Epithelial cell of esophagus (primary cell): ENCODE measurements at regions not wholly inside any gene's neighbourhood (a gene's known extent, or its start where the extent isn't known, plus 50 kb on each side); places are given as distances from the start of the nearest gene placed in this dataset.

ENCODE experiments used
- DNase-seq: peaks from one replicate; pipeline ENCODE4 v3.0.0; 2010; ENCODE audit warnings: low read depth
- H3K4me3 ChIP-seq: 2 replicates; pipeline ENCODE4 v1.5.1; 2011; ENCODE audit warnings: mild to moderate bottlenecking, low read length, control low read depth
- TF ChIP-seq, protein P1 (sequence below): IDR thresholded peaks from 2 replicates; pipeline ENCODE4 v1.5.1; 2011; ENCODE audit warnings: low read depth, mild to moderate bottlenecking, low read length, control low read depth, inconsistent platforms; ENCODE audit not compliant: insufficient read depth; ENCODE audit errors: missing control alignments

DNA sequence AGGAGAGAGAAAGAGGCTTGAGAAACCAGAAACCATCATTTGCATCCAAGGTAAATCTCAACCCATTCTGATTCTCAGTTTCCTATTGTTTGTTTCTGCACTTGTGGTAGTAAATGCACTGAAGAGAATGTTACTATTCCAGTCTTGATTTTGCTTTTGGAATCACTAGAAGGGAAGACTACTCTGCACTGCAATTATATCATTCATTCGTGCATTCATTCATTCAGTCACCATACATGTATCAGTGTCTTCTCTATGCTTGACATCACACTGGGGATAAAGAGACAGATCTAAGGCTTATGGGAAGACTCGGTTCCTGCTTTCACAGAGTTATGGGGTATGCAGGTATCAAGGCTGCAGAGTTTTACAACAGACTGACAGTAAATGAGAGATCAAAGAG, 90.3 kb upstream of the EGLN3 start:
- no peak for DNase-seq
- TF ChIP-seq, protein P1, sequence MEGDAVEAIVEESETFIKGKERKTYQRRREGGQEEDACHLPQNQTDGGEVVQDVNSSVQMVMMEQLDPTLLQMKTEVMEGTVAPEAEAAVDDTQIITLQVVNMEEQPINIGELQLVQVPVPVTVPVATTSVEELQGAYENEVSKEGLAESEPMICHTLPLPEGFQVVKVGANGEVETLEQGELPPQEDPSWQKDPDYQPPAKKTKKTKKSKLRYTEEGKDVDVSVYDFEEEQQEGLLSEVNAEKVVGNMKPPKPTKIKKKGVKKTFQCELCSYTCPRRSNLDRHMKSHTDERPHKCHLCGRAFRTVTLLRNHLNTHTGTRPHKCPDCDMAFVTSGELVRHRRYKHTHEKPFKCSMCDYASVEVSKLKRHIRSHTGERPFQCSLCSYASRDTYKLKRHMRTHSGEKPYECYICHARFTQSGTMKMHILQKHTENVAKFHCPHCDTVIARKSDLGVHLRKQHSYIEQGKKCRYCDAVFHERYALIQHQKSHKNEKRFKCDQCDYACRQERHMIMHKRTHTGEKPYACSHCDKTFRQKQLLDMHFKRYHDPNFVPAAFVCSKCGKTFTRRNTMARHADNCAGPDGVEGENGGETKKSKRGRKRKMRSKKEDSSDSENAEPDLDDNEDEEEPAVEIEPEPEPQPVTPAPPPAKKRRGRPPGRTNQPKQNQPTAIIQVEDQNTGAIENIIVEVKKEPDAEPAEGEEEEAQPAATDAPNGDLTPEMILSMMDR, result no peak
- H3K4me3 ChIP-seq, result no peak overlapping the region

- no peak overlapping the region for H3K4me3 ChIP-seq
- no peak for DNase-seq
- TF ChIP-seq, protein P1, result no peak
These were observed 89.9 kb upstream of the EGLN3 start for GRCh38 chr14:34040766-34041165.

DNA sequence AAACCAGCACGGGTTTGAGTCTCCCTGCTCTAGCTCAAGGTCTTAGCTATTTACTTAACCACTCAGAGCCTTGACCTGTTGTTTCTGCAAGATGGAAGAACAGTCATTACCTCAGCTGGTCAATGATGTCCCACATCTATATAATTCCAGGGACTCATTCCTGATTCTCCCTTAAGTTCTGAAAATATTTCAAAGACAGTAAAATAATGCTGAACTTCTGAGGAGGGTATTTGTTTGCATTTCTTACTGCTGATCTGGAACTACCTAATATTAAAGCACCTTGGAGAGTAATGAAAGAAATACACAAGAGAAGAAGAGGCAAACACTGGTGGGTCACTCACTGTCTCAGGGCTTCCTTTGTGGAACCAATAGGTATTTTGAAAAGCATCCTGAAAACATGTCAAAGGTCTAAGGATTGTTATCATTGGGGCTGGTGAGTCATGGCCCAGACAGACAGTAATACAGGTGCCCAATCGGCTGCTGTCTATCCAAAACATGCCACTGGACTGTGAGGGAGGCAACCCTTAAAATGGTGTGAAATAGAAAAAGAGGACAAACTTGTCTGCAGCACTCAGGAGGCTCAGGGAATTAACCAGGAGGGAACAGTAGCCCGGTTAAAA, 88.7 kb upstream of the EGLN3 start:
- no peak for DNase-seq
- TF ChIP-seq, protein P1, result no peak

GRCh38 chr14:34038358-34039057, 87.6 kb upstream of the EGLN3 start:
- TF ChIP-seq, protein P1, result no peak
- no peak overlapping the region for H3K4me3 ChIP-seq
- DNase-seq, result peak; percentile 60

More for the DNA sequence above, 88.7 kb upstream of the EGLN3 start:
- no peak overlapping the region for H3K4me3 ChIP-seq

DNA sequence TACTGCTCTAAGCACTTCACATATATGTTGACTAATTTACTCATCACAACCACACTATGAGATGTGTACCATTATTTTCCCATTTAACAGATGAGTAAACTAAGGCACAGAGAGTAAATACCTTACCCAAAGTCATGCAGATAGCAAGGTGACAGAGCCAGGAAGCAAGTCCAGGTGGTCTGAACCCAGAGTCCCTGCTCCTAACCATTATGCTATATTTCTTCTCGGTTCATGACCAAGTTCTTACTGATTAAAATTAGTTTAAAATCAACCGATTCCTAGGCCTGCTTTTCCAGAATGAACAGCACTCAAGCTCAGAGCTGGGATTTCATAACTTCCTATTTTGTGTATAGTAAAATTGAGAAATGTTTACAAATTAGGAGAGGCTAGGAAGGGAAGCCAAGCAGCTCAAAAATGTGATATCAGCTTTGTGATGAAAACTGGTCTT, 85.5 kb upstream of the EGLN3 start:
- TF ChIP-seq, protein P1, result no peak
- no peak overlapping the region for H3K4me3 ChIP-seq
- DNase-seq, result no peak

DNA sequence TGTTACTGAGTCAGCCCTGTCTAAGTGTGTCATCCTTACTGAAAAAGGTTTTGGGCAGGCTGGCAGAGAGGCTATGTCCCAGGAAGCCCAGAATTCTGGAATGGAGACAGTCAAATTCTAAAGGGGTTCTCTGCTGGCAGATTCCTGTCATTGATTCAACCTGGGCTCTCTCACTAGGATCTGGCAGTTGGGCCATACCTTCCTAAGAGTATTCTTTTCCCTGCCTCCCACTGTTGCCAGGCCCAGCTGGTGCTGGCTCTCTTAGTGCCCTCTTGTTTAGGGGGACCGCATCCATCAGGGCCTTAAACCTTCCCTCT, 85.0 kb upstream of the EGLN3 start:
- TF ChIP-seq, protein P1, result no peak
- no peak for DNase-seq
- H3K4me3 ChIP-seq, result no peak overlapping the region

GRCh38 chr14:34035177-34035933, 84.5 kb upstream of the EGLN3 start:
- no peak overlapping the region for H3K4me3 ChIP-seq
- TF ChIP-seq, protein P1, result no peak
- DNase-seq, result peak; percentile 96
